Activated naive CD8-positive, alpha-beta T cell treated with anti-CD3 and anti-CD28 coated beads, Interleukin-2, amount 50 U/mL, for 16 hours (primary cell): ENCODE measurements at regions not wholly inside any gene's neighbourhood (a gene's known extent, or its start where the extent isn't known, plus 50 kb on each side); places are given as distances from the start of the nearest gene placed in this dataset.

ENCODE experiments used
- DNase-seq: peaks from one replicate; pipeline ENCODE4 v3.0.0-alpha.2; 2020; ENCODE audit warnings: low read depth, low spot score

- DNase-seq, result no peak
These were observed 289.1 kb upstream of the ITGA1 start for GRCh38 chr5:52498607-52499006.

GRCh38 chr5:52502460-52502999 is 285.2 kb upstream of the ITGA1 start:
- DNase-seq, result no peak

GRCh38 chr5:52504584-52505240 is 283.0 kb upstream of the ITGA1 start:
- DNase-seq, result no peak

GRCh38 chr5:52517667-52518066 is 270.0 kb upstream of the ITGA1 start:
- no peak for DNase-seq

DNA sequence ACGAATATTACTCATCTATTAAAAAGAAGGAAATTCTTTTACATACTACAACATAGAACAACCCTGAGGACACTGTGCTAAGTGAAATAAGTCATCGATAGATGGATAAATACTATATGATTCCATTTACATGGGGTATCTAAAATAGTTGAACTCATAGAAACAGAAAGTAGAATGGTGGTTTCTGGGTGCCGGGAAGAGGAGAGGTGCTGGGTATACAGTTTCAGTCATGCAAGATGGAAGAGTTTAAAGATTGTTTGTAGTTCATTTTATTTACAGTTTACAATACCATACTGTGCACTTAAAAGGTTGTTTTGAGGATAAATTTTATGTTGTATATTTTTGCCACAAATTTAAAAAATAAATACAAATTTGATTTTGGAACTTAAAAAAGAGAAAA is 267.5 kb upstream of the ITGA1 start:
- DNase-seq, result no peak

- no peak for DNase-seq
These were observed 266.5 kb upstream of the ITGA1 start for GRCh38 chr5:52521236-52521635.

DNA sequence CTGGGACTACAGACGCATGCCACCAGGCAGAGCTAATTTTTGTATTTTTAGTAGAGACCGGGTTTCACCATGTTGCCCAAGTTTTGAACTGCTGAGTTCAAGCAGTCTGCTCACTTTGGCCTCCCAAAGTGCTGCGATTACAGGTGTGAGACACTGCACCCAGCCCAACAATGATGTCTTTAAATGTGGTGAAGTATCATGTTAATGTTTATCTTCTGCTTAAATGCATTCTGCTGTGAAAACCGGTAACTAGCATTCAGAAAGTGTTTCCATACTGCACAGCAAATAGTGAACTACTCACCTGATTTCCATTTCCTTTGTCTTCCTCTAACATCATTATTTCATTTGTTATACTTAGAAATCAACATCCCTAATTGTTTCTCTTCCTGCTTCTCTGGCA is 264.0 kb upstream of the ITGA1 start:
- DNase-seq, result no peak

- DNase-seq, result no peak
These were observed 256.6 kb upstream of the ITGA1 start for GRCh38 chr5:52531105-52531504.

DNA sequence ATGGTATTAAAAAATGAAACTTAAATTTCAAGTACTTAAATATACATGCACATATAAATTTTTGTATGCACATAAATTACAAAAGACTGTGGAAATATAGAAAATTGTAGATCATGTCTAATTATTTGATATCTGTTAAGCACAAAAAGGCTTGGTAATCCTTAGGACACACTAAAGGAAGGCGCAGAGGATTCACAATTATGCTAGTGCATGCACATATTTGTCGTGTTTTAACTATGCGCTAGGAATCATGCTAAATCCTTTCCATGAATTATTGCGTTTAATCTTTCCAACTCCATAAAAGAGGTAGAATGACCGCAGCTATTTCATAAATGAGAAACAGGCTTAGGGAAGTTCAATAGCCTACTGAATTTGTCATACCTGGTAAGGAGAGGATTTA is 244.1 kb upstream of the ITGA1 start:
- DNase-seq, result no peak

- DNase-seq, result no peak
These were observed 243.0 kb upstream of the ITGA1 start for GRCh38 chr5:52544738-52545137.

GRCh38 chr5:52554293-52554692 is 233.4 kb upstream of the ITGA1 start:
- no peak for DNase-seq

DNA sequence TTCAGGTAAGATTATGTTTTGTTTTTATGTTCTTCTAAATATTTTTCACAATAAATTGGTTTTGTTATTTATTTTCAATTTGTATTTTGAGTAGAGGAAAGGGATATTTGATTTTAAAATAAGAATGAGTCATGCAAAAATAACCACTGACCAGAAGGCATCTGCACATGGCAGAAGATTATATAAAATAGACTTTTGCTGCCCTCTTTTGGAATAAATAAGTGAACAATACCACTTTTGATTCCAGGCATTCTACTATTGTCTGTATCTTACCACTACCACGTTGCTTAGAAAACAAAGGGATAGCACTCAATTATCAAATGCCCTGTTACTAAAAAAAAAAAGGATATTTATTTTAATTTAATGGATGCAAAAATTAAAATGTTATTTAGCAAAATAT is 227.3 kb upstream of the ITGA1 start:
- DNase-seq, result no peak

DNA sequence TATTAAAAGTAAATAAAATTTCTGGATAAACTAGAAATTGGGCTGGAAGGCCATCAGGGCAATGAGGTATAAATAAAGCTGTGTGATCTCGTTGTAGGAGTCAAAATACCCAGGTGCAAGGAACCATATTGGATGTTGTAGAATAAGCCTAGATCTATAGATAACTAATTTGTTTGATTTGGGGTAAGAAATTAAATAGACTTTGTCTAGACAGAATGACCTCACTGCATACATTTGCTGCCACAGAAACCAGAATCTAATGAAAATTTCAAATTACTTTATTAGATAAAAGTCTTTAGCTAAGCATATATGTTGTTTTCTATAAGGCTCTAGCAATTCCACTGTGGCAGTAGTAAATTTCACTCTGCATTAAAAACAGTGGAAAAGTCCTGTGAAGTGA is 225.2 kb upstream of the ITGA1 start:
- no peak for DNase-seq

DNA sequence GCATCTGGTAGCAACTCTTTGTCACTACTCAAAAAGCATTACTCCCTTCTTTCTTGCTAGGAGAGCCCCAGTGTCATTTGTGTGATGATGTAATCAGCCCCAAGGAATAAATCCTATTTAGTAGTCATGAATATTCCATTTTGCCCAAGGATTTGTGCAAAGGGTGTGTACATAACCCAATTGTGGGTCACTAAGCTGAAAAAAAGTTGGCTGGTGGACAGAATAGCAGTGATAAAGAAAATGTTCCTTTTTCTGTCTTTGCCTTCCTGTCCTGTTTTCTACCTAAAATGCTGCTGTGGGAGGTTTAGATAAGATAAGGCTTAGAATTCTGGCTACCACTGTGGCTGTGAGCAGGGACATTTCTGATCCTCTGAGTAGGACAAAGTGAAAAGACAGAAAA is 223.1 kb upstream of the ITGA1 start:
- DNase-seq, result no peak

DNA sequence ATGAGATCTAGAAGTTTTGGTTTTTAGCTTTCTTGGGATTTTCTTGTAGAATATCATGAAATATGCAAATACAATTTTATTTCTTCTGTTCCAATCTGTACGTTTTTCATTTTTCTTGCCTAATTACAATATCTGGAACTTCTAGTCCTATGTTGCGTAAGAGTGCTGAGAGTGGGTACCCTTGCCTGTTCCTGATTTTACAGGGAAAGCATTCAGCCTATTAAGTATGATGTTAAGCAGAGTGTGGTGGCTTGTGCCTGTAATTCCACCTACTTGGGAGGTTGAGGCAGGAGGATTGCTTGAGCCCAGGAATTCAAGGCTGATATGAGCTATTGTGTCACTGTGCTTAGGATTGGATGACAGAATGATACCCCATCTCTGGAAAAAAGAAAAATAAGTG is 210.2 kb upstream of the ITGA1 start:
- no peak for DNase-seq

GRCh38 chr5:52579391-52579790 is 208.3 kb upstream of the ITGA1 start:
- no peak for DNase-seq

DNA sequence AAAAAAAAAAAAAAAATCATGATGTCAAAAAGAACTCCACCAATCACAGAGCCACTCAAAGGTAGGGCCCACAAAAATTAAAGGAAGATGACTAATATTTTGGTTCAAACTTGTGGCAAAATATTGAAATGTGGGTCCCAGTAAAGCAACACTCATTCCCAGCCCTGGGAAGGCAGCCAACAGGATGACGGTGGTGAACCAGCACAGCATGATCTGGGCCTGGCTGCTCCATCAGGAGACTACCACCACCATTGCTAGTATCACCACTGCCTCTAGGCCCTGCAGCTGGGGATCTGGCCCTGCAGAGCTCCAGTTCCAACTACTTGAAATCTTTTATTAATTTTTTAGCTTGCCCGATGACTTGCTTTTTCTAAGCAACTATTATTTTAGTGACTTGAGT is 206.8 kb upstream of the ITGA1 start:
- no peak for DNase-seq

DNA sequence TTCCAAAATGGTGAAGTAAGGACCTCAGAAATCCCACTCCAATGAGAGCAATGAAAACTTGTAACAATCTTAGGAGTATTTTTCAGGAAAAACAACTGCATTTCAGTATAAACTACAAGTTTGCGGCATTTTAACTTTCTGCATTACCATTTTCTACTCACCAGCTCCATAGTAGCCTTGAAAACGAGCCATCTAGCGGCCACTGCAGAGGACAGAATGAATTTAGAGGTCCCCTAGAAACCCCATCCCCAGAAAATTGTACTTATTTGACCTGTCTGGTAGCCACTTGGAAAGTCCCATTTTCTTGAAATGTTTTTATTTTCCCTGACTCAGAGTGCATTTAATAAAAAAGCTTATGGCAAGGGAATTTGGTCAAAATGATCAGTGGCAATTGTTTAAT is 205.4 kb upstream of the ITGA1 start:
- no peak for DNase-seq

DNA sequence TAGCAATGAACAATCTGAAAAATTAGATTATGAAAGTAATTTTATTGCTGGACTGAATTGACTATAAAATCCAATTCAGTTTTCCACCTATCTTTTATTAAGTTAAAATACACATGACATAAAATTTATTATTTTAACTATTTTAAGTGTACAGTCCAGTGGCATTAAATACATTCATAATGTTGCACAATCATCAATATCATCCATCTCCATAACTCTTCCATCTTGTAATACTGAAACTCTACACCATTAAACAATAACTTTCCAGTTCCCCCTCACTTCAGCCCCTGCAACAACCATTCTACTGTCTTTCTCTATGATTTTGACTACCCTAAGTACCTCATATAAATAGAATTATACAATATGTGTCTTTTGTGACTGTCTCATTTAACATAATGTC is 200.6 kb upstream of the ITGA1 start:
- DNase-seq, result no peak

DNA sequence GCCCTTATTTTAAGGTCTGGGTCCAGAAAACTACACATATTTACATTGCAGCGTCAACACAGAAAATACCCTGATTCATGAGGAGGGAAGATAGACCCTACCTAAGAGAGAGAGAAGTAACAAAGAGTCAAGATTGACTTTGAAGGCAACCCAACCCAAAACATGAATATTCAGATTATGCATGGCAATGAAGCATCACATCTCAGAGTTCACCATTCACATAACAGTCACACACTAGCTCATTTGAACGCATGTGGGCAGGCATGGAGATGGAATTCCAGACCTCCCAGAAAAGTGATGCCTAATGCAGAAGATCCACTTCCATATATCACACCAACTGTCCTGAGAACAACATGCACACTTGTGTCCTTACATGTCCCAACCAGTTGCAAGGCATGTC is 190.1 kb upstream of the ITGA1 start:
- DNase-seq, result no peak

DNA sequence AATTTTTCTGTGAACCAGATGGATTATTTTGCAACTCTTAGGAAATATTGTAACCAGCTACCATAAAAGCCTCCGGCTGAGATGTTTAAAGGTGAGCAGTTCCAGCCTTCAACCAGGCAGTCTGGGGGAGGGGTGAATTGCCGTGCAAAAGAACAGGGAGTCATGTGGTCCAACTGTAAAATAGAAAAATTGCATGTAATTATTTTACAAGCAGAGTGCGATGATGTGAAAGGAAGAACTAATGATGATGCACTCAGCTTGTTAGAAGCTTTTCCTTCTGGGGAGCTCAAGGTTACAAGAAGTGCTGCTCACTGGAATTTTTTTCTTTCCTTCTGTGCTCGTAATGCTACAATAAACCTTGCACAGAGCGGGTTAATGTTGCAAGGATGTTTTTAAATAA is 188.7 kb upstream of the ITGA1 start:
- DNase-seq, result no peak

GRCh38 chr5:52603778-52604554 is 183.8 kb upstream of the ITGA1 start:
- DNase-seq, result no peak
